Trophoblast cell (in vitro differentiated cells and primary cell): ENCODE measurements at regions not wholly inside any gene's neighbourhood (a gene's known extent, or its start where the extent isn't known, plus 50 kb on each side); places are given as distances from the start of the nearest gene placed in this dataset.

Source experiments
- DNase-seq, 2 donors: peaks; one replicate each; pipeline ENCODE4 v3.0.0-alpha.2; 2016
- H2AFZ ChIP-seq: 2 replicates; pipeline ENCODE4 v1.6.1; 2013; ENCODE audit warnings: low read length, moderate library complexity, mild to moderate bottlenecking; ENCODE audit not compliant: insufficient read depth, poor library complexity
- H2AK5ac ChIP-seq: 2 replicates; pipeline ENCODE4 v1.6.1; 2013; ENCODE audit warnings: mild to moderate bottlenecking, low read length
- H2BK120ac ChIP-seq: 2 replicates; pipeline ENCODE4 v1.6.1; 2013; ENCODE audit warnings: low read length, mild to moderate bottlenecking, moderate library complexity; ENCODE audit not compliant: insufficient read depth, poor library complexity
- H2BK12ac ChIP-seq: 2 replicates; pipeline ENCODE4 v1.6.1; 2013; ENCODE audit warnings: mild to moderate bottlenecking, low read length, moderate library complexity
- H2BK5ac ChIP-seq: 2 replicates; pipeline ENCODE4 v1.6.1; 2013; ENCODE audit warnings: low read length, low read depth, moderate library complexity, mild to moderate bottlenecking; ENCODE audit not compliant: poor library complexity
- H3K14ac ChIP-seq: 2 replicates; pipeline ENCODE4 v1.6.1; 2013; ENCODE audit warnings: mild to moderate bottlenecking, low read length
- H3K18ac ChIP-seq: 2 replicates; pipeline ENCODE4 v1.6.1; 2013; ENCODE audit warnings: mild to moderate bottlenecking, low read length
- H3K23ac ChIP-seq: 2 replicates; pipeline ENCODE4 v1.6.1; 2013; ENCODE audit warnings: low read length
- H3K27ac ChIP-seq: 2 replicates; pipeline ENCODE4 v1.5.1; 2013; ENCODE audit warnings: low read depth, mild to moderate bottlenecking, inconsistent platforms, low read length, moderate library complexity
- H3K27me3 ChIP-seq: 2 replicates; pipeline ENCODE4 v1.6.1; 2013; ENCODE audit warnings: inconsistent platforms, mild to moderate bottlenecking, low read length, moderate library complexity; ENCODE audit not compliant: insufficient read depth
- H3K36me3 ChIP-seq, 2 experiments: 1 replicate in 1 of 2; 2 replicates in 1 of 2; pipeline ENCODE4 v1.6.1; 2013; ENCODE audit warnings: low read length in 2 of 2, mild to moderate bottlenecking in 2 of 2, moderate library complexity in 1 of 2; ENCODE audit not compliant: insufficient read depth in 2 of 2, control insufficient read depth in 1 of 2
- H3K4ac ChIP-seq: 2 replicates; pipeline ENCODE4 v1.6.1; 2013; ENCODE audit warnings: low read depth, mild to moderate bottlenecking, low read length, moderate library complexity
- H3K4me1 ChIP-seq, 2 experiments: 1 replicate in 1 of 2; 2 replicates in 1 of 2; pipeline ENCODE4 v1.6.1; 2013; ENCODE audit warnings: low read length in 2 of 2, mild to moderate bottlenecking in 2 of 2, moderate library complexity in 1 of 2; ENCODE audit not compliant: insufficient read depth in 2 of 2, control insufficient read depth in 1 of 2
- H3K4me2 ChIP-seq: 2 replicates; pipeline ENCODE4 v1.6.1; 2013; ENCODE audit warnings: inconsistent platforms, mild to moderate bottlenecking, low read length, moderate library complexity
- H3K4me3 ChIP-seq: 2 replicates; pipeline ENCODE4 v1.5.1; 2013; ENCODE audit warnings: mild to moderate bottlenecking, low read depth, low read length, inconsistent platforms
- H3K79me1 ChIP-seq: one replicate; pipeline ENCODE4 v1.6.1; 2013; ENCODE audit warnings: low read length
- H3K79me2 ChIP-seq: 2 replicates; pipeline ENCODE4 v1.6.1; 2013; ENCODE audit warnings: low read length, mild to moderate bottlenecking; ENCODE audit not compliant: control insufficient read depth, insufficient read depth, poor library complexity
- H3K9ac ChIP-seq: 2 replicates; pipeline ENCODE4 v1.6.1; 2013; ENCODE audit warnings: mild to moderate bottlenecking, low read length
- H3K9me3 ChIP-seq: 2 replicates; pipeline ENCODE4 v1.6.1; 2013; ENCODE audit warnings: low read depth, mild to moderate bottlenecking, control low read depth, inconsistent platforms, low read length; ENCODE audit not compliant: insufficient read depth
- H4K12ac ChIP-seq: 2 replicates; pipeline ENCODE4 v1.6.1; 2013; ENCODE audit warnings: low read depth, mild to moderate bottlenecking, low read length, moderate library complexity
- H4K8ac ChIP-seq: 2 replicates; pipeline ENCODE4 v1.6.1; 2013; ENCODE audit warnings: low read depth, mild to moderate bottlenecking, low read length, moderate library complexity
- H4K91ac ChIP-seq: one replicate; pipeline ENCODE4 v1.6.1; 2013; ENCODE audit warnings: low read depth, mild to moderate bottlenecking, low read length, moderate library complexity
- WGBS: extraction: QIAGEN DNeasy Blood & Tissue Kit; methylation state at CpG from one replicate; pipeline ENCODE4 v1.1.7; 2013; ENCODE audit warnings: missing lambda C conversion rate; ENCODE audit not compliant: insufficient read length, insufficient coverage; ENCODE audit errors: extremely low coverage; 5-methylcytosine and 5-hydroxymethylcytosine counted together

DNA sequence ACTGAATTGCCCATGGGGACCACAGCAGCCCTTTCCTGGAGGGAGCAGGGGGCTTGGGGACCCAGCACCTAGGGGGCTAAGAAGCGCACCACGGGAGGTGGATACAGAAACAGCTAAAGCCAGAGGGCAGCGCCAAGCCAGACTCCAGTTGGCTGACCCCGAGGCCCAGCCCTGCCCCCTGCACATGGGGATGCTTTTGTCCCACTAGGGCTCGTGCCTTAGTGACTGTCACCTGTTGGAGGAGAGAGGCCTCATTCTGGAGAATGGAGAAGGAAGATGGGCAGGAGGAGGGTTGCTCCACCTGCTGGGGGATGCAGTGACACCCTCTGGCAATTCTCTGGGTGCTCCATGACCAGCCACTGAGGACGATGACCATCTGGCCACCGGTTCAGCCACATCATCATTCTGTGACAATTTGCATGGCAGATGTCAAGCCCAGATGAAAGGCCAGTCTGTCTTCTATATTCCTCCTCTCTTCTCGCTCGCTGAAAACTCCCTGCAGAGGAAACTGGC, 167.8 kb upstream of the TLE3 start:
- Histone ChIP-seq H2AFZ (no peak overlapping the region), H3K4me2 (no peak overlapping the region), H3K9ac (no peak overlapping the region), H2BK5ac (no peak overlapping the region), H3K79me2 (no peaks in the 10 kb centered on the region), H3K4ac (no peak overlapping the region), H4K12ac (no peak overlapping the region), H3K14ac (no peak overlapping the region), H3K18ac (no peak overlapping the region), H3K4me3 (no peak overlapping the region), H3K79me1 (no peaks in the 10 kb centered on the region), H4K8ac (no peak overlapping the region), H3K27ac (no peak overlapping the region), H2AK5ac (no peak overlapping the region), H3K9me3 (no peaks in the 10 kb centered on the region), H3K23ac (no peak overlapping the region), H4K91ac (no peak overlapping the region), H3K4me1 (peaks cover 4 to 5% of the 10 kb centered on the region in 2 experiments), H3K27me3 (no peaks in the 10 kb centered on the region), H2BK120ac (no peak overlapping the region), H3K36me3 (no peaks in the 10 kb centered on the region), H2BK12ac (no peak overlapping the region)
- DNase-seq, result no peak
- no CpG with 5 or more reads among the region's 9 CpGs for WGBS

DNA sequence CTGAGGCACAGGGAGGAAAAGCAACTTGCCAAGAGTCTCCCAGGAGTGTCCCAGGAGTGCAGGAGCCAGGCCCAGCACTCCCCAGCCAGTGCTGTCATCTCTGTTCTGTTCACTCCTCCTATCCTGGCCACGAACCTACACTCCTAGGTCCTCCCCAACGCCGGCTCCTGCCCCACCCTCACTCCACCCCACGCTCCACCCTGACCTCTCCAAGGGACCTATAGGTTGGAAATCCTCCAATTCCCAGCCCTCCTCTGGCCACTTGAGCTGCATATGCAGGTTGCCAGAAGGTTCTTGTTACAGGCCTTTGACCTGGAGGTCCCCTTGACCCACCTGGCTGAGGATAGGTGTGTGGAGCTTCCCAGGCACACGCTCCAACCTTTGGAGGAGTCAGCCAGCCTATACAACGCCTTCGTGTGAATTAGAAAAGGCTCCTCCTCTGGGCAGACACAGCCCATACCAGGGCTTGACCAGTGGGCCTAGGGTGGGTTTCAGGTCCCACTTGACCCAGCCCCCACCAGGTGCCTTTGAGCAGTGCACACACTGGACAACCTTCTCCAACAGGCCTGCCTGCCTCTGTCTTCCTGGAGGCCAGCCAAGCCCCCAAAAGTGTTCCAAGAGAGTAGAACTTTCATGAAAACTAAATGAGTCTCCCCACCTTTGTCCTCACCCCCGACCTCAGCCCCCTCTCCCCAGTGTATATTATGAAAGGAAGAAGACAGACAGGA, 167.2 kb upstream of the TLE3 start:
- no CpG with 5 or more reads among the region's 8 CpGs for WGBS
- Histone ChIP-seq H3K18ac (no peak overlapping the region), H3K4ac (no peak overlapping the region), H4K91ac (no peak overlapping the region), H2AK5ac (no peak overlapping the region), H3K79me1 (no peaks in the 10 kb centered on the region), H3K9ac (no peak overlapping the region), H3K4me1 (no peaks in the 10 kb centered on the region), H3K36me3 (no peaks in the 10 kb centered on the region), H3K4me3 (no peak overlapping the region), H3K27me3 (no peaks in the 10 kb centered on the region), H3K9me3 (no peaks in the 10 kb centered on the region), H2BK12ac (no peak overlapping the region), H4K8ac (no peak overlapping the region), H2BK5ac (no peak overlapping the region), H3K23ac (no peak overlapping the region), H2BK120ac (no peak overlapping the region), H3K79me2 (no peaks in the 10 kb centered on the region), H2AFZ (no peak overlapping the region), H3K4me2 (no peak overlapping the region), H3K27ac (no peak overlapping the region), H4K12ac (no peak overlapping the region), H3K14ac (no peak overlapping the region)
- no peak for DNase-seq

DNA sequence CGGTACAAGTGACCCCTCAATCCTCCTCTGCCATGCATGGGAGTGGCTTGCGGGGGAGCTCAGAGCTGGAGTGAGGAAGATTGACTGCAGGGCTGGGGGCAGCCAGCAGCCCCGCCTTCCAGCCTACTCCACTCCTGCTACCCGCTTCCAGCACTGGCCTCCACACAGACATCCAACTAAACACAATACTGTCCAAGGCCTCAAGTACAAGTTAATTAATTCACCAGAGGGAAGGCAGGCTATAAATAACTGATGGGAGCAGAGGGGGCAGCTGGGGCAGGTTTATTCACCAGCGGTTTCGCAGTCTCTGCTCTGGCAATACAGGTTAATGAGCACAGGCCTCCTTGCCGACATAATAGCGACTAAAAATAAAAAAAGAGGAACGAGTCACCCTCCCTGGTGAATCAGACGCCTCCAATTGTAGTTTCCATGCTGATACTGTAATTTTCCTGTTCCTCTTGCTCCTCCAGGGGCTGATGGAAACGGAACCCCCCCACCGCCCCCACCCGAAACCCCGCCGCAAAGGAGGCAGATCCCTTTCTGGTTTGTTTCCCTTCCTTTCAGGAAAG, 166.4 kb upstream of the TLE3 start:
- Histone ChIP-seq H3K4me1 (peaks cover 2 to 3% of the 10 kb centered on the region in 2 experiments), H2AFZ (no peak overlapping the region), H3K27ac (no peak overlapping the region), H3K4me2 (no peak overlapping the region), H4K12ac (no peak overlapping the region), H3K79me1 (no peaks in the 10 kb centered on the region), H2BK5ac (no peak overlapping the region), H3K9ac (no peak overlapping the region), H2BK120ac (no peak overlapping the region), H2BK12ac (no peak overlapping the region), H4K91ac (no peak overlapping the region), H3K23ac (no peak overlapping the region), H3K9me3 (no peaks in the 10 kb centered on the region), H3K79me2 (no peaks in the 10 kb centered on the region), H4K8ac (no peak overlapping the region), H3K27me3 (no peaks in the 10 kb centered on the region), H2AK5ac (no peak overlapping the region), H3K4ac (no peak overlapping the region), H3K36me3 (no peaks in the 10 kb centered on the region), H3K4me3 (no peak overlapping the region), H3K14ac (no peak overlapping the region), H3K18ac (no peak overlapping the region)
- WGBS, result no CpG with 5 or more reads among the region's 15 CpGs
- peak in 1 of 2 donors; percentile 26 for DNase-seq

DNA sequence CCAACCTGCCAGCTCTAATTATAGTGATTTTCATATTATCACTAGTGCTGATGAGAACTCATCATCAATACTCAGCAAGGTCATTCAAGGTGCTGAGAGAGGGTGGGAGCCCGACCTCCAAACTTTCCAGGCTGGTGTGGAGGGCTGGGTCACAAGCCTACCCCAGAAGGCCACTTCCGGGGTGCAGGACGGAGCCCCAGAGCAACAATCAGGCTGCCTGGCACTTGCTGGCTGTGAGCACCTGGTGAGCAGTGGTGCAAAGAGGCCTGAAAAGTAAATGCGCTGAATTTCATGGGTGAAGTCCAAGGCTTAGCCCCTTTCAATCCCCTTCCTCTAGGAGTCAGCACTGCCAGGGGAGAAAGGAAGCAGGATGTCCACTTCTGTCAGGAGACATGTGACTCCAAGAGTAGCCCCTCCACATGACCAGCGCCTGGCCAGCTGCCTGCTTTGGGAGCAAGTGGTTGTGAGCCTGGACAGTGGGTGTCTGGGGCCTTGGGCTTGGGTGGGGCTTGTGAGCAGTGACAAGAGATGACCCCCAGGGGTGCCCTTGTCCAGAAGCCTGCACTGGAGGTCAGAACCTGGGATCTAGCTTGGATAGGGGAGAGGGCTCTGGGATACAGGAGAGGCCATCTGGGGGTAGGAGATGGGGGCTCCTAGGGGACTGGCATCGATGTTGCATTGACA, 165.0 kb upstream of the TLE3 start:
- Histone ChIP-seq H3K18ac (no peak overlapping the region), H3K4me1 (peaks cover 8 to 9% of the 10 kb centered on the region in 2 experiments), H3K27me3 (no peaks in the 10 kb centered on the region)

More for the DNA sequence above, 165.0 kb upstream of the TLE3 start:
- no peaks in the 10 kb centered on the region for H3K36me3 ChIP-seq
- no peak overlapping the region for H2AFZ ChIP-seq
- no peak overlapping the region for H4K91ac ChIP-seq
- WGBS, result no CpG with 5 or more reads among the region's 6 CpGs
- H3K27ac ChIP-seq, result no peak overlapping the region
- H3K9me3 ChIP-seq, result no peaks in the 10 kb centered on the region
- no peak overlapping the region for H4K8ac ChIP-seq
- H3K4me2 ChIP-seq, result no peak overlapping the region
- H3K4ac ChIP-seq, result no peak overlapping the region
- no peak overlapping the region for H3K23ac ChIP-seq
- H3K9ac ChIP-seq, result no peak overlapping the region
- H3K14ac ChIP-seq, result no peak overlapping the region
- no peak overlapping the region for H2AK5ac ChIP-seq
- DNase-seq, result no peak
- no peaks in the 10 kb centered on the region for H3K79me1 ChIP-seq
- H3K79me2 ChIP-seq, result no peaks in the 10 kb centered on the region
- H4K12ac ChIP-seq, result no peak overlapping the region
- H2BK120ac ChIP-seq, result no peak overlapping the region
- no peak overlapping the region for H2BK5ac ChIP-seq
- H3K4me3 ChIP-seq, result no peak overlapping the region
- H2BK12ac ChIP-seq, result no peak overlapping the region
